Hematopoietic multipotent progenitor cell treated with erythropoietin and hydrocortisone succinate and interleukin-3 and kit ligand, for 15 days (in vitro differentiated cells): ENCODE measurements at regions not wholly inside any gene's neighbourhood (a gene's known extent, or its start where the extent isn't known, plus 50 kb on each side); places are given as distances from the start of the nearest gene placed in this dataset.

ENCODE experiments used
- DNase-seq: peaks from one replicate; pipeline ENCODE4 v3.0.0-alpha.2; 2015; ENCODE audit warnings: low spot score

- DNase-seq, result no peak
These were observed 485.7 kb downstream of the NUF2 start for GRCh38 chr1:163807331-163808049.

DNA sequence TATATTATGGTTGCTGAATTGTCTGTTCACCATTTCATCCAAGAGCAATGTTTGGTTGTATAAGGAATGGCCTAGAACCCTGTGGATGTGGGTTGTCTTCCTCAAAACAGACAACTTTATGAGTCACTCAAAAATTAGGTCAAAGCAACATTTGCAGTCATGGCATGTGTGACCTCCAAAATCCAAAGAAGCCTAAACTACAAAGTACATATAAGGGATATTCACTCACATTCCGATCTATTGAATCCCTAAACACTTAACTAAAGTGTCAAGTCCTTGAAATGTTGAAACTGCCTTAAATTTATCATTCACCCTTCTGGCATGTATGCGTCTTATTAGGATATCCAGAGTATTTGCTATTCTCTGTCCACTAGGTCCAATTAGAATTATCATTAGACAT lies 491.5 kb downstream of the NUF2 start:
- no peak for DNase-seq

GRCh38 chr1:163820226-163820625 lies 498.5 kb downstream of the NUF2 start:
- DNase-seq, result no peak

DNA sequence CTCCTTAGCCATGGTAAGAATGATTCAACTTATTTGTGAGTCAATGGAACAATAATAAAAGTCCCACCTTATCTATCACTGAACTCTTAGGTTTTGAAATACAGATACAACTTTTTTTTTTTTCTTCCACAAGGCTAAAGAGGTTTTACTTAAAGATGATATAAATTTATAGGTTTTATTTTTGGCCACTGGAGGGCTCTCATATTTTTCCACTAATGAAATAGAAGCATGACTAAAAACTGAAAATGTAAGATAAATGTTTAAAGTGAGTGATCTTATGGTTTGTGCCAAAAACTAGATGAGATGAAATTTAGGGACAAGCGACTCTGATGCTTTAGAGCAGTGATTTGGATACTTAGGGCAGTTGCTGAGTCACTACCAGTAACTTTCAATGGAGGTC lies 499.0 kb downstream of the NUF2 start:
- no peak for DNase-seq

GRCh38 chr1:163821679-163822078 lies 499.9 kb downstream of the NUF2 start:
- DNase-seq, result no peak

- DNase-seq, result no peak
These were observed 501.3 kb downstream of the NUF2 start for GRCh38 chr1:163823017-163823416.

DNA sequence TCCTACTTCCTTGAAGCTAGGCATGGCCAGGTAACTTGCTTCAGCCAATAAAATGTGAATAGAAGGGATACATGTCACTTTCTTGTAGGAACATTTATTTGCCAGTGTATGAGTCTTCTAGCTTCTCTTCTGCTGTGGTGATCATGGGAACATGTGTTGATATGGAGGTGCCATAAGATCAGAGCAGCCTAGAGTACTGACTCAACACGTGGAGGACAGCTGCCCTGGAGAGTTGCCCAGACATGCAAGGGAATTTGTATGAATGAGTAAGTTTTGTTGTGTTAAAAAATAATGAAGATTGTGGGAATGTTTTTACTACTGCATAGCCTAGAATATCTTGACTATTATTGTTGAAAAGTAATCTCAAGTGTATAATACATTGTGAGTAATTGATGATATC lies 502.3 kb downstream of the NUF2 start:
- DNase-seq, result no peak

- DNase-seq, result no peak
These were observed 502.7 kb downstream of the NUF2 start for GRCh38 chr1:163824490-163824889.

- no peak for DNase-seq
These were observed 504.7 kb downstream of the NUF2 start for GRCh38 chr1:163826500-163826899.

DNA sequence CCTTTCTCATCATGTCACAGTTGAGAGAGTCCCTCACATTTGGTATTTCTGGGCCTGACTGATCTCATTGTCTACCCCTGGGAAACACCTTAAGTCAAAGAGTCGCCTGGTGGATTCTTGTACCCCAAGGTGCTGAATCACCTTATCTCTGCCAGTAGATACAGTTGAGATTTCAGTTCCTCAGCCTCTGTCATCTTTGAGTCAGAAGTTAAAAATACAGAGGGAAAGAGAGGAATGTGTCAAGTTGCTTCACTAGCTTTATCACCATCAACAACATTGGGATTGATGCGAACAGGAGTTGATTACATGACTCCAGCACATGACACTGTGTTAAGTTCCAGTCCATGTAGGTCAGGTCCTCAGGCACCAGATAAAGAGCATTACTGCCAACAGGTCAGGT lies 513.0 kb downstream of the NUF2 start:
- DNase-seq, result no peak

- DNase-seq, result no peak
These were observed 514.7 kb downstream of the NUF2 start for GRCh38 chr1:163836481-163836880.

DNA sequence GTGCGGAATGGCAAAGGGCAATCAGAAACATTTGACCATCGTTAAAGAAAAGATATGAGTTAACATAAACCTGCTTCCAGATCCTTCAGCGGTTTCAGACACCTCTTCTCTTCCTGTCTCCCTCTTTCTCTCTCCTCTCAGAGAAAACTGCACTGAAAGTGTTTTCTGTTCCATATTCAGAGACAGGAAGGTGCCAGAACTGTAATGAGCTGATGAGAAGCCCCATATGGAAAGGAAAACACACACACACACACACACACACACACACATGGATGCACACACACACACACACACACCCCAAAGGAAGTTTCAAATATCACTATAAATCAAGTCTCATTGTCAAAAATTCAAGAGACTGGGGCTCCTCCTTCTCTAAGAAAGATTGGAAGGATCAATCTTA lies 515.5 kb downstream of the NUF2 start:
- no peak for DNase-seq

DNA sequence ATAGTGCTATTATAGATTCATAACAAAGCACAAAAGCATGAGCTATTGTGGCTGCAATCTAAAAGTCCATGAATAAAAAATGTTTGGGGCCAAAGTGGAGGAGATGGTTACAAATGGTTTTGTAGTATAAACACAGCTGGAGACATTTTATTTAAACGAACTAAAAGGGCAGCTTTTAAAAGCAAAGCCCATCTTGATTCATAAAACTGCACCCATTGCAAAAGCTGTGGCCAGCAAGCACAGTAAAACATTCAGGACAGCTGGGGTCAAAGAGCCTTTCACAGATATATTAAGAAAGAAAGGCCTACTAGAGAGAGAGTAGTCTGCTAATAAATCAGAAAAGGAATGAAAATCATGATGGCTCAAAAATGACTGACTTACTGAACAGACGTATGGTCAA lies 520.8 kb downstream of the NUF2 start:
- DNase-seq, result no peak

GRCh38 chr1:163844459-163844858 lies 522.7 kb downstream of the NUF2 start:
- no peak for DNase-seq

DNA sequence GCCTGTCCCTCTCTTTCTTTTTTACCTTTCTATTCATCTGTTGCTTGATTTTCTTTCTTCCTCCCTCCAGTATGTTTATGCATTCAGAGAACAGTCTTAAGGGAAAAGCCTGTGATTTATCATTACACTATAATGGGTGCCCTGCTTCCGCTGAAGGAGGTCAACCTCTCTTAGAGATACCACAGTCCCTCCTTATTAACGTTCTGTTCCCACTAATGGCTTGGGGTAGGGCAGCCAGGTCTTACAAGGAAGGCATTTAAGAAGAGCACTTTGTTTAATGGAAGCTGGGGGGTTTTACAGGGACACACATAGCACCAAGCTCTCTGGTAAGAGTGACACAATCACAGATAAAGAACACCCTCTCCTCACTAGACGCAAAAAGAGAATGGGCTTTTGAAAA lies 523.5 kb downstream of the NUF2 start:
- no peak for DNase-seq

- DNase-seq, result no peak
These were observed 542.0 kb downstream of the NUF2 start for GRCh38 chr1:163863731-163864130.

DNA sequence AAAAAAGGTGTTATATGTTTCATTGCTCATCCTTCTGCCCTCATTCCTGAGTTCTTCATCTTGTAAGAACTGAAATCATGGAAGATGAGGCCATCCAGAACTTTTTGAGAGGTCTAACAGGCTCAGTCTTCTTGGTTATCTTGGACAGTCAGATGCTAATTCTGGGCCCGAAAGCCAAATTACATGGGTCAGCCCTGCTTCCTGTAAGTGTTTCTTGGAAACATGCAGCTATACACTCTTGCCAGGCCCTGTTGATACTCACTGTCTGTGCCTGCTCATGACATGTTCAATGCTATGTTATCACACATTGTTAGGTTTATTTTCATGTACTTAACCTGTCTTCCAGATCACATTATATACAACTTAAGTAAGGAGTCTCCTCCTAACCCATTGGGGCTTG lies 542.5 kb downstream of the NUF2 start:
- no peak for DNase-seq

DNA sequence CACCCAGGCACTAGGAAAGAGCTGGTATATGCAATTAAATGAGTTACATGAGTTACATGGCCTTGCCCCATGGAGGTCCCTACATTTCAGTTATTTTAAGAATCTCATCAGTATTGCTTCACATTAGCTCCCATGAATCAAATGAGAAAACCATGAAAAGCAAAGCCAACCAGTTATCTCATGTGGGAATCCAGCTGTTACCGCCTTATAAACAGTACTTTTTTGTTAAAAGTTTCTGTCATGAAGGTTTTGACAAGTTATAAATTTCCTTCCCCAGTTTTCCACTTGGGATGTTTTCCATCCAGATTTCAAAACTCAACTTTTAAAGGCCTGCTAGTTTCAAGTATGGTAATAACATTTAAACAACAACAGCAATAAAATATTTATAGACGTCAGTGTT lies 544.8 kb downstream of the NUF2 start:
- no peak for DNase-seq

- no peak for DNase-seq
These were observed 548.9 kb downstream of the NUF2 start for GRCh38 chr1:163870666-163871065.

DNA sequence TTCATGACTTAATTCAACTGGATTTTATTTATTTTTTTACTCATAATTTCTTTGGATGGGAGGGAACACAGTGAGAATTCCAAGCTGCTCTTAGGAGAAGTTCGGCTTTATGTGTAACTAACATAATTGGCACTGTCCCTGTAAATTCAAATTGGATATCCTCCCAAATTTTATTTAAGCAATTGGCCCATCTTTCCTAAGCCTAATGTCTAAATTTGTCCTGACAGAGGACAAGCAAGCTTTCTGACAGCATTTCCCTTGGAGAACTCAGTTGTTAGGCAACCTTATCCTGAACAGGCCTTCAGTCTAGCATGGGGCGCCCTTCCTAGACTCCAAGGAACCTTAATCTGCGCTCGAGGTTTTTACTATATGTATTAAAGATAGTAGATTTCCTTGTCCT lies 550.3 kb downstream of the NUF2 start:
- DNase-seq, result no peak

DNA sequence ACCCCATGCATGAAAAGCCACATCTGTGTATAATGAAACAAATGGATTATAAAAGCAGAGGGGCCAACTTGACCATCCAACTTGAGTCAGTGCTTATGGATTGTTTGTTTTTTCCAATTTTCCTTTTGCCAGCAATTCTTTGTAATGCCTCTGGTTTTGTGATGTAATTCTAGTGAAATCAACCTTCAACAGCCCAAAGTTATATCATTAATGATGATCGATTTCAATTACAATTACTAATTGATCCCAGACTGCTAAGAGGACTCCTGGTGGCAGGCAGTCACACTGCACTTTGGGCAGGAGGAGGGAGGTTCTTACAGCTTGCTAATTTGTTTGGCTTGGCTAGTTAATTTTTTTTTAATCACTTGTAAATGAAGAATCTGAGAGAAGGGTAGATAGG lies 552.3 kb downstream of the NUF2 start:
- no peak for DNase-seq

DNA sequence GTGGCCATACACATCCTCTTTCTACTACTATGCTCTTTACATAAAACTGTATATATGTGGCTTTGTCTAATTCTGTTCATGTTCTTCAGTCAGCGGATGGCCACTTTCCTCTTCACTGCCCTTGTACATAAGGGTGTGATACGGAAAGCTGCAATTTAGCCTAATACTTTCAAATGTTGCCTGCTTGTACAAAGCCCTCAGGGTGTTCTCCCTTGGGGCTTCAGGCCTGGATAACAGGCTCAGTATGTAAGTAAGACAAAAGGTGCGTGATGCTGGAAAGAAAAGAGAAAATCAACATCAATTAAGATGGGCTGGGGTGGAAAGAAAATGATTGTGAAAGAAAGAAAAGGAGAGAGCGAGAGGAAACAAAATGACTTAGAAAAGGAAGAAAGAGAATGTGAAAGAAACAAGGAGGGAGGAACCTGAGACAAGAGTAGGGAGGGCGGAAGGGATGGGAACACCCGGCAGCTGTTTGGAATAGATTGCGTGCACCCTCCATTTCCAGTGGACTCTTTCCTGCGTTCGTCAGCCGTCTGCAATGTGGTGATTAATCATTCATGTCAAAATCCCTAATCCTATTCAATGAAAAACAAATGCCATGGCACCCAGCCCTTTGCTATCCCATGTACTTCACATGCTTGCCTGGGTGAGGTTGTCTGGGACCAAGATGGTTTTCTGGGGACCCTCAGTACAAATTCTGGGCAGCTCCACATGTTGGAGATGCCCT lies 553.6 kb downstream of the NUF2 start:
- DNase-seq, result no peak

DNA sequence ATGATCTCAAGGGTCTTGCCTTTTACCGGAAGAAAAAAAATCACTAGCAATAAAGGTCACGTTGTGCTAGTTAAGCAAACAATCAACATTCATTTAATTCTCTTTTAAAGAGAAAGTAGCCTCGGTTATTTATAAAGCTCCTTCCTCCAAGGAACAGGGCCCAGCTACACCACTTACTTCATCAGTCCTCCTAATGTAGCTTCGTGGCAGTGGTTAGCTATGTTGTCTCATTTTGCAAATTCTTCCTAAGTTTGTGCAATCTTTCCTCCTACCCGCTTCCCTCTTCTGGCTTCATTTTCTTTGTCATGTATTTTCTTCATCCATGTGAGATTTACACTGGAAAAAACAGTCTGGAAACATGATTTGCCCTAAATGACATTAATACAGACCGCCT lies 554.2 kb downstream of the NUF2 start:
- DNase-seq, result no peak

DNA sequence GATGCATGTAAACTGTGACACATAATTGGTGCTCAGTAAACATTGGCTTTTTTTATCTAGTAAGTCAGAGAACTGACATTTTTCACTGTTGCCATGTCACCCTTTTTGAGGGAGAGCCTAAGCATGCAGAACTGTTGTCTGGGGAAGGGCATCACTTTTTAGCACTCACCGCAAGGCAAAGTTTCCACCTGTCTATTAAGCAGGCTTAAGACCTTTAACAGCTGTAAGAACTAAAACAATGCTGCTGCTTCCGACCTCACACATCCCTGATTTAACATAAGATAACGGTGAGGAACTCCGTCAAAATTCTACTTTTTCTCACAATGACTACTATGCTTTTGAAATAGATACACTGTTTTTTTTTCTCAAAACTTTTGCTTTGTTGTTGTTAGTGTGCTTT lies 554.8 kb downstream of the NUF2 start:
- no peak for DNase-seq
